CD4-positive, alpha-beta T cell (primary cell): ENCODE measurements at regions not wholly inside any gene's neighbourhood (a gene's known extent, or its start where the extent isn't known, plus 50 kb on each side); places are given as distances from the start of the nearest gene placed in this dataset.

Source experiments
- ATAC-seq: fragments of 200-7000 bp; cut with Tn5 transposase; one replicate; pipeline ENCODE4 v1.10.0; 2022; ENCODE audit warnings: mild to moderate bottlenecking; ENCODE audit not compliant: poor library complexity
- CTCF ChIA-PET: fragments of 350-600 bp; sonication (Branson Sonifier 250); formaldehyde crosslinking; loops from one replicate; lab custom pipeline; 2021; ENCODE audit warnings: antibody characterized with exemption, inconsistent platforms; lab: Charles Lee
- POLR2A ChIA-PET: fragments of 350-600 bp; sonication (Branson Sonifier 250); formaldehyde crosslinking; loops from one replicate; lab custom pipeline; 2021; ENCODE audit warnings: antibody characterized with exemption, inconsistent platforms; lab: Charles Lee
- DNase-seq, 14 experiments: peaks; one replicate each; pipeline ENCODE4 v3.0.0-alpha.2; 2013 to 2020; ENCODE audit warnings: mixed read lengths in 2 of 14
- H3K27ac ChIP-seq, 2 donors: one replicate each; pipeline versions ENCODE4 v1.5.1 to v1.7.0; 2013; ENCODE audit warnings: low read length in 2 of 2, low read depth in 1 of 2, mild to moderate bottlenecking in 1 of 2
- H3K27me3 ChIP-seq, 2 experiments: 1 replicate in 1 of 2; 2 replicates in 1 of 2; pipeline versions ENCODE4 v1.6.1 to v1.7.0; 2013; ENCODE audit warnings: low read length in 2 of 2, control low read depth in 1 of 2, mild to moderate bottlenecking in 1 of 2, moderate library complexity in 1 of 2; ENCODE audit not compliant: insufficient read depth in 2 of 2, control insufficient read depth in 1 of 2
- H3K36me3 ChIP-seq: one replicate; pipeline ENCODE4 v1.6.1; 2013; ENCODE audit warnings: low read length, control low read depth; ENCODE audit not compliant: insufficient read depth
- H3K4me1 ChIP-seq: one replicate; pipeline ENCODE4 v1.6.1; 2013; ENCODE audit warnings: low read length, control low read depth; ENCODE audit not compliant: insufficient read depth
- H3K4me3 ChIP-seq: one replicate; pipeline ENCODE4 v1.5.1; 2013; ENCODE audit warnings: mild to moderate bottlenecking, low read length, moderate library complexity
- H3K9me3 ChIP-seq, 2 experiments: 1 replicate in 1 of 2; 2 replicates in 1 of 2; pipeline versions ENCODE4 v1.6.1 to v1.7.0; 2013; ENCODE audit warnings: low read length in 2 of 2, mild to moderate bottlenecking in 2 of 2, control low read depth in 1 of 2, moderate library complexity in 1 of 2; ENCODE audit not compliant: control insufficient read depth in 1 of 2, insufficient read depth in 1 of 2
- H3K27ac Mint-ChIP-seq: one replicate; pipeline ENCODE4 v1.8.0; 2020; ENCODE audit warnings: mixed read lengths
- H3K27me3 Mint-ChIP-seq: one replicate; pipeline ENCODE4 v1.8.0; 2021; ENCODE audit warnings: mixed read lengths
- H3K36me3 Mint-ChIP-seq: one replicate; pipeline ENCODE4 v1.8.0; 2021; ENCODE audit warnings: low read depth, mixed read lengths
- H3K4me1 Mint-ChIP-seq: one replicate; pipeline ENCODE4 v1.8.0; 2021; ENCODE audit warnings: low read depth, mixed read lengths
- H3K4me3 Mint-ChIP-seq: one replicate; pipeline ENCODE4 v1.8.0; 2020; ENCODE audit warnings: mild to moderate bottlenecking, mixed read lengths
- H3K9me3 Mint-ChIP-seq: one replicate; pipeline ENCODE4 v1.8.0; 2020; ENCODE audit warnings: mixed read lengths
- intact Hi-C, 2 experiments: fragments of 100-400 bp; cut with DNase I in 1 of 2; cut with micrococcal nuclease in 1 of 2; formaldehyde crosslinking; loops; one replicate each; pipeline versions ENCODE4 v1.15.1 to v1.9.0; 2023 to 2025; cut with DNase I, micrococcal nuclease
- TF ChIP-seq, protein P1 (sequence below): fragments of 200-600 bp; IDR thresholded peaks from one replicate; pipeline ENCODE4 v1.8.0; 2022; ENCODE audit warnings: antibody characterized with exemption, mild to moderate bottlenecking

DNA sequence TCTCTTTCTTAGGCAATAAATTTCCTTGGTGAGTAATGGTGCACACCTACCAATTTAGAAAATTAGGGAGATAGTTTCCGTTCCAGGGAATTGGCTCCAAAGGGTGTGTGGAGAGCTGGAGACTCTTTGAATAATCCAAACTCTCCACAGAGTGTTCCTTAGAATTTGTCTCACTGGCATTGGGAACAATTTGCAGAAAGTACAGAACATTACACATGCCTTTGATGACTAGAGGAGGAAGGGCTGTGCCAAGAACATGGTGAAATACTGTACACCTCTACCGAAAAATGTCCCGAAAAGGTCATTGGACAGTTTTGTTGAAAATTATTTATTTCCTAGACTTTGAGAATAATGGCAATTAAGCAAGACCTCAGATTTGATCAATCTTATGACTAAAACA, 214.2 kb upstream of the MPDZ start:
- DNase-seq (no peak), ATAC-seq (no peak)
- no peaks in the 10 kb centered on the region for H3K9me3 ChIP-seq
- H3K27ac Mint-ChIP-seq = no peak overlapping the region
- no peaks in the 10 kb centered on the region for H3K27me3 Mint-ChIP-seq
- H3K27me3 ChIP-seq = no peaks in the 10 kb centered on the region
- H3K4me3 ChIP-seq = no peak overlapping the region
- no peaks in the 10 kb centered on the region for H3K4me1 Mint-ChIP-seq
- ChIA-PET CTCF (no interaction called here), POLR2A (no interaction called here)
- H3K9me3 Mint-ChIP-seq = peaks cover 2% of the 10 kb centered on the region
- H3K36me3 Mint-ChIP-seq = no peaks in the 10 kb centered on the region
- H3K4me3 Mint-ChIP-seq = no peak overlapping the region
- H3K4me1 ChIP-seq = no peaks in the 10 kb centered on the region
- no peak overlapping the region for H3K27ac ChIP-seq
- TF ChIP-seq, protein P1, sequence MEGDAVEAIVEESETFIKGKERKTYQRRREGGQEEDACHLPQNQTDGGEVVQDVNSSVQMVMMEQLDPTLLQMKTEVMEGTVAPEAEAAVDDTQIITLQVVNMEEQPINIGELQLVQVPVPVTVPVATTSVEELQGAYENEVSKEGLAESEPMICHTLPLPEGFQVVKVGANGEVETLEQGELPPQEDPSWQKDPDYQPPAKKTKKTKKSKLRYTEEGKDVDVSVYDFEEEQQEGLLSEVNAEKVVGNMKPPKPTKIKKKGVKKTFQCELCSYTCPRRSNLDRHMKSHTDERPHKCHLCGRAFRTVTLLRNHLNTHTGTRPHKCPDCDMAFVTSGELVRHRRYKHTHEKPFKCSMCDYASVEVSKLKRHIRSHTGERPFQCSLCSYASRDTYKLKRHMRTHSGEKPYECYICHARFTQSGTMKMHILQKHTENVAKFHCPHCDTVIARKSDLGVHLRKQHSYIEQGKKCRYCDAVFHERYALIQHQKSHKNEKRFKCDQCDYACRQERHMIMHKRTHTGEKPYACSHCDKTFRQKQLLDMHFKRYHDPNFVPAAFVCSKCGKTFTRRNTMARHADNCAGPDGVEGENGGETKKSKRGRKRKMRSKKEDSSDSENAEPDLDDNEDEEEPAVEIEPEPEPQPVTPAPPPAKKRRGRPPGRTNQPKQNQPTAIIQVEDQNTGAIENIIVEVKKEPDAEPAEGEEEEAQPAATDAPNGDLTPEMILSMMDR = no peak
- intact Hi-C loops = no loop called here
- H3K36me3 ChIP-seq = no peaks in the 10 kb centered on the region

DNA sequence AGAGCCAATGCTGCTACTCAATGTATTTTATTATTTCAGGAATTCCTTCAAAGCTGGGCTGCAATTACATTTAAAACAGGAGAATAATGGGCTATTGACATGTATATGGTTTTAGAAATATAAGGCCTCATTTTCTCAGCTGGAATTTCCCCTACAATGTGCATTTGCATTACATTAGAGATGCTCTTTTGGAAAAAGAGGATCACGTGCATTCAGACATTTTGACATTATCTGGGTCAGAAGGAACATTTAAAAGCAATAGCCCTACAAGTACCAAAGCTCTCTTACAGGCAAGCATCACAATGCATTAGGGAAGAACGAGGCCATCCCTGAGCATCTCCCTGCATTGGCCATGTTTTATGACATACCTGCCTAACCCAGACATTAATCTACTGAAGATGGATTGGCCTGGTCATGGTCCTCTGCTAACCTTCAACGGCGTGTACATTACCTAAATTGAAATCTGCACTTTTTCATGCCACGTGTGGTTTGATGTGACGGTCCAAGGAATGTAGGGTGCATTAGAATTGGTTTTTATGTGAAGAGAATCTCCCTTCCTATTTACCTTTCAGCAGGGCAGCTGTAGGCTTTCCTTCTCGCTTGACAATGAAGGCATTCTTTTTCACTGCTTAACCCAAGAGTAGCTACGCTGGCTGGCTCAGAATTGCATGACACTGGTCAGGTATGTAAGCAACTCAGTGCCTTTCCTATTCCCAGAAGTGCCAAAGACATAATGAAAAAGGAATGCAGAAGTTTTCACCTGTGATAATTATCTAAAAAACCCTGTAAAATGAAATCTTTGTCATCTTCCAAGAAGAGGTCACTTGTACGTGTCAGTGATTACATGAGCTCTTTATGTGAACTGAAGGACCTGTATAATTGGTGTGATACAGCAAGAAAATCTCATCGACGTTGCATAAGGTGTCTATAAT, 212.3 kb upstream of the MPDZ start:
- H3K36me3 Mint-ChIP-seq = no peaks in the 10 kb centered on the region
- H3K9me3 ChIP-seq = no peaks in the 10 kb centered on the region
- H3K27ac Mint-ChIP-seq = no peak overlapping the region
- no peaks in the 10 kb centered on the region for H3K4me1 Mint-ChIP-seq
- intact Hi-C loops = no loop called here
- H3K27me3 Mint-ChIP-seq = no peaks in the 10 kb centered on the region
- CTCF ChIA-PET = no interaction called here
- ATAC-seq (no peak), DNase-seq (no peak)
- no peak overlapping the region for H3K27ac ChIP-seq
- peaks cover 4% of the 10 kb centered on the region for H3K9me3 Mint-ChIP-seq
- POLR2A ChIA-PET = no interaction called here
- no peak overlapping the region for H3K4me3 Mint-ChIP-seq
- H3K4me3 ChIP-seq = no peak overlapping the region
- H3K36me3 ChIP-seq = no peaks in the 10 kb centered on the region
- H3K27me3 ChIP-seq = no peaks in the 10 kb centered on the region
- H3K4me1 ChIP-seq = no peaks in the 10 kb centered on the region
- TF ChIP-seq, protein P1 = no peak

DNA sequence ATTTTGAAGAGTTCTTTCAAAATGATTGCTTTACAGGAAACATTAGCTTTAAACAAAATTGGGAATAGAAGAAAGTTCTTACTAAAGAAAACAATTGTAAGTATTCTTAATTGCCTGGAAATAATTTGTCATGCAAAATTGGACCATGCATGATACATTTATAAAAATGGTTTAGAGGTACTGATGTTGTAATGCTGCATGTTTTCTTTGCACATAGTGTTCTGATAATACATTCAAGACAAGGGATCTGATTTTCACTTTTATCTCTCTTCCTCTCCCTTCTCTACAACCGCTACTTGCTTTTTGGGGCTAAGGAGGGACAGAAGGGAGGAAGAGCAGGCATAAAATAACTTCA, 211.6 kb upstream of the MPDZ start:
- intact Hi-C loops = no loop called here
- Histone ChIP-seq H3K27ac (no peak overlapping the region), H3K4me1 (no peaks in the 10 kb centered on the region), H3K9me3 (no peaks in the 10 kb centered on the region), H3K36me3 (no peaks in the 10 kb centered on the region), H3K27me3 (no peaks in the 10 kb centered on the region), H3K4me3 (no peak overlapping the region)
- no peaks in the 10 kb centered on the region for H3K36me3 Mint-ChIP-seq
- H3K4me3 Mint-ChIP-seq = no peak overlapping the region
- TF ChIP-seq, protein P1 = no peak
- ATAC-seq (no peak), DNase-seq (no peak)
- H3K4me1 Mint-ChIP-seq = no peaks in the 10 kb centered on the region
- POLR2A ChIA-PET = no interaction called here
- peaks cover 4% of the 10 kb centered on the region for H3K9me3 Mint-ChIP-seq
- CTCF ChIA-PET = no interaction called here
- no peak overlapping the region for H3K27ac Mint-ChIP-seq
- H3K27me3 Mint-ChIP-seq = no peaks in the 10 kb centered on the region
